WTC11 (cell line): ENCODE measurements at regions not wholly inside any gene's neighbourhood (a gene's known extent, or its start where the extent isn't known, plus 50 kb on each side); places are given as distances from the start of the nearest gene placed in this dataset.

Experiments used
- ATAC-seq: fragments of 200-7000 bp; cut with Tn5 transposase; 2 replicates; pipeline ENCODE4 v1.10.0; 2021; ENCODE audit warnings: mild to moderate bottlenecking, moderate library complexity
- CTCF ChIA-PET: fragments of 300-600 bp; sonication (Branson Sonifier 250); formaldehyde crosslinking; loops from one replicate; lab custom pipeline; 2021; ENCODE audit warnings: antibody characterized with exemption; lab: Charles Lee
- POLR2A ChIA-PET: fragments of 350-600 bp; sonication (Branson Sonifier 250); formaldehyde crosslinking; loops from one replicate; lab custom pipeline; 2021; ENCODE audit warnings: antibody characterized with exemption; lab: Charles Lee
- DNase-seq: peaks from one replicate; pipeline ENCODE4 v3.0.0; 2021; ENCODE audit warnings: low spot score
- H3K27ac Mint-ChIP-seq: 2 replicates; pipeline ENCODE4 v1.8.0; 2021; ENCODE audit warnings: mixed read lengths
- H3K27me3 Mint-ChIP-seq: 2 replicates; pipeline ENCODE4 v1.8.0; 2021; ENCODE audit warnings: low read depth, mild to moderate bottlenecking, moderate library complexity, mixed read lengths
- H3K36me3 Mint-ChIP-seq: 2 replicates; pipeline ENCODE4 v1.8.0; 2021; ENCODE audit warnings: mixed read lengths
- H3K4me1 Mint-ChIP-seq: 2 replicates; pipeline ENCODE4 v1.8.0; 2022; ENCODE audit warnings: mixed read lengths
- H3K4me3 Mint-ChIP-seq: 2 replicates; pipeline ENCODE4 v1.8.0; 2021; ENCODE audit warnings: mild to moderate bottlenecking, moderate library complexity, mixed read lengths
- H3K9me3 Mint-ChIP-seq: 2 replicates; pipeline ENCODE4 v1.8.0; 2021; ENCODE audit warnings: mixed read lengths
- CREB1 ChIP-seq: sonication (generic); formaldehyde crosslinking; IDR thresholded peaks from 2 replicates; pipeline ENCODE4 v1.8.0; 2023; ENCODE audit warnings: mild to moderate bottlenecking, missing genetic modification reagents
- FOXJ3 ChIP-seq: sonication (generic); formaldehyde crosslinking; IDR thresholded peaks from 2 replicates; pipeline ENCODE4 v1.9.0; 2021; ENCODE audit warnings: missing genetic modification reagents, mild to moderate bottlenecking, borderline replicate concordance
- FOXK1 ChIP-seq: sonication (generic); formaldehyde crosslinking; IDR thresholded peaks from 2 replicates; pipeline ENCODE4 v1.8.0; 2022; ENCODE audit warnings: mild to moderate bottlenecking, moderate library complexity, missing genetic modification reagents
- GRHL2 ChIP-seq: fragments of 250-450 bp; sonication (Bioruptor Pico); IDR thresholded peaks from 2 replicates; pipeline ENCODE4 v1.8.0; 2022; ENCODE audit warnings: mild to moderate bottlenecking, moderate library complexity; ENCODE audit not compliant: insufficient replicate concordance, severe bottlenecking
- HMGA2 ChIP-seq: fragments of 250-450 bp; sonication (Bioruptor Pico); IDR thresholded peaks from 2 replicates; pipeline ENCODE4 v1.4.0; 2021; ENCODE audit warnings: mild to moderate bottlenecking, moderate library complexity
- KAT7 ChIP-seq: sonication (generic); formaldehyde crosslinking; IDR thresholded peaks from 2 replicates; pipeline ENCODE4 v1.8.1; 2023; ENCODE audit warnings: missing genetic modification reagents, mild to moderate bottlenecking, borderline replicate concordance
- MXD4 ChIP-seq: fragments of 250-450 bp; sonication (Bioruptor Pico); IDR thresholded peaks from 2 replicates; pipeline ENCODE4 v1.8.0; 2021; ENCODE audit warnings: mild to moderate bottlenecking, moderate library complexity, borderline replicate concordance
- MYBL2 ChIP-seq: sonication (generic); formaldehyde crosslinking; IDR thresholded peaks from 2 replicates; pipeline ENCODE4 v1.8.1; 2023; ENCODE audit warnings: mild to moderate bottlenecking, moderate library complexity, missing genetic modification reagents
- NFATC4 ChIP-seq: fragments of 250-450 bp; sonication (Bioruptor Pico); IDR thresholded peaks from 2 replicates; pipeline ENCODE4 v1.9.0; 2021; ENCODE audit warnings: mild to moderate bottlenecking
- NFYB ChIP-seq: sonication (generic); formaldehyde crosslinking; conservative IDR thresholded peaks from 2 replicates; pipeline ENCODE4 v1.8.0; 2022; ENCODE audit warnings: low read depth, missing genetic modification reagents
- SP1 ChIP-seq: sonication (generic); formaldehyde crosslinking; conservative IDR thresholded peaks from 2 replicates; pipeline ENCODE4 v1.8.1; 2022; ENCODE audit warnings: missing genetic modification reagents
- ZNF121 ChIP-seq: sonication (generic); formaldehyde crosslinking; IDR thresholded peaks from 2 replicates; pipeline ENCODE4 v1.8.0; 2023; ENCODE audit warnings: missing genetic modification reagents
- ZNF219 ChIP-seq: sonication (generic); formaldehyde crosslinking; IDR thresholded peaks from 2 replicates; pipeline ENCODE4 v1.8.0; 2023; ENCODE audit warnings: missing genetic modification reagents, mild to moderate bottlenecking, borderline replicate concordance
- ZNF263 ChIP-seq: sonication (generic); formaldehyde crosslinking; IDR thresholded peaks from 2 replicates; pipeline ENCODE4 v1.8.1; 2022; ENCODE audit warnings: low read depth, mild to moderate bottlenecking, moderate library complexity, missing genetic modification reagents
- ZNF416 ChIP-seq: fragments of 250-450 bp; sonication (Bioruptor Pico); IDR thresholded peaks from 2 replicates; pipeline ENCODE4 v1.9.0; 2021; ENCODE audit warnings: mild to moderate bottlenecking, inconsistent platforms
- TF ChIP-seq, protein P1 (sequence below): sonication (generic); formaldehyde crosslinking; IDR thresholded peaks from 2 replicates; pipeline ENCODE4 v1.8.0; 2022; ENCODE audit warnings: mild to moderate bottlenecking, missing genetic modification reagents
- TF ChIP-seq, protein P2 (sequence below): sonication (generic); formaldehyde crosslinking; IDR thresholded peaks from 2 replicates; pipeline ENCODE4 v1.8.1; 2023; ENCODE audit warnings: mild to moderate bottlenecking, missing genetic modification reagents, borderline replicate concordance
- TF ChIP-seq, protein P3 (sequence below): sonication (generic); formaldehyde crosslinking; IDR thresholded peaks from 2 replicates; pipeline ENCODE4 v1.8.1; 2023; ENCODE audit warnings: mild to moderate bottlenecking, moderate library complexity, missing genetic modification reagents
- TF ChIP-seq, protein P4 (sequence below): sonication (generic); formaldehyde crosslinking; IDR thresholded peaks from 2 replicates; pipeline ENCODE4 v1.8.0; 2023; ENCODE audit warnings: mild to moderate bottlenecking, missing genetic modification reagents
- TF ChIP-seq, protein P5 (sequence below): sonication (generic); formaldehyde crosslinking; IDR thresholded peaks from 2 replicates; pipeline ENCODE4 v1.8.1; 2023; ENCODE audit warnings: mild to moderate bottlenecking, missing genetic modification reagents, moderate library complexity
- TF ChIP-seq, protein P6 (sequence below): sonication (generic); formaldehyde crosslinking; IDR thresholded peaks from 2 replicates; pipeline ENCODE4 v1.8.1; 2022; ENCODE audit warnings: mild to moderate bottlenecking, missing genetic modification reagents, moderate library complexity, borderline replicate concordance

DNA sequence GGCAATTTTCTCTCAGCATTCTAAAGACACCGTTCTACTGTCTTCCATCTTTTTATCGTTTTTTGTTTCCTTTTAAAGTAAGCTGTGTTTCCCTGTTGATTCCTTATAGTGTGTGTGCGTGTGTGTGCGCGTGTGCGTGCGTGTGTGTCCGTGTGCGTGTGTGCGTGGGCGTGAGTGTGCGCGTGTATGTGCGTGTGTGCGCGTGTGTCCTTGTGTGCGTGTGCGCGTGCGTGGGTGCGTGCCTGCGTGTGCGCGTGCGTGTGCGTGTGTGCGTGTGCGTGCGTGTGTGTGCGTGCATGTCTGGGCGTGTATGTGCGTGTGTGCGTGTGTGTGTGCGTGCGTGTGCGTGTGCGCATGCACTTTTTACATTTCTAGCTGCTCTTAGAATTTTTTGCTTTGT is 1033.7 kb downstream of the BRD1 start:
- Mint-ChIP-seq H3K27me3 (no peaks in the 10 kb centered on the region), H3K4me1 (peaks cover 11% of the 10 kb centered on the region), H3K27ac (no peak overlapping the region)
- DNase-seq = no peak
- TF ChIP-seq, protein P1, sequence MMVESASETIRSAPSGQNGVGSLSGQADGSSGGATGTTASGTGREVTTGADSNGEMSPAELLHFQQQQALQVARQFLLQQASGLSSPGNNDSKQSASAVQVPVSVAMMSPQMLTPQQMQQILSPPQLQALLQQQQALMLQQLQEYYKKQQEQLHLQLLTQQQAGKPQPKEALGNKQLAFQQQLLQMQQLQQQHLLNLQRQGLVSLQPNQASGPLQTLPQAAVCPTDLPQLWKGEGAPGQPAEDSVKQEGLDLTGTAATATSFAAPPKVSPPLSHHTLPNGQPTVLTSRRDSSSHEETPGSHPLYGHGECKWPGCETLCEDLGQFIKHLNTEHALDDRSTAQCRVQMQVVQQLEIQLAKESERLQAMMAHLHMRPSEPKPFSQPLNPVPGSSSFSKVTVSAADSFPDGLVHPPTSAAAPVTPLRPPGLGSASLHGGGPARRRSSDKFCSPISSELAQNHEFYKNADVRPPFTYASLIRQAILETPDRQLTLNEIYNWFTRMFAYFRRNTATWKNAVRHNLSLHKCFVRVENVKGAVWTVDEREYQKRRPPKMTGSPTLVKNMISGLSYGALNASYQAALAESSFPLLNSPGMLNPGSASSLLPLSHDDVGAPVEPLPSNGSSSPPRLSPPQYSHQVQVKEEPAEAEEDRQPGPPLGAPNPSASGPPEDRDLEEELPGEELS (CRISPR knock-in tag) = no peak
- TF ChIP-seq HMGA2 (CRISPR knock-in tag) (no peak), NFATC4 (CRISPR knock-in tag) (no peak), ZNF416 (CRISPR knock-in tag) (no peak), ZNF121 (no peak), ZNF219 (no peak), FOXK1 (no peak), SP1 (CRISPR knock-in tag) (no peak), FOXJ3 (no peak), CREB1 (CRISPR knock-in tag) (no peak), MXD4 (CRISPR knock-in tag) (no peak)
- TF ChIP-seq, protein P2, sequence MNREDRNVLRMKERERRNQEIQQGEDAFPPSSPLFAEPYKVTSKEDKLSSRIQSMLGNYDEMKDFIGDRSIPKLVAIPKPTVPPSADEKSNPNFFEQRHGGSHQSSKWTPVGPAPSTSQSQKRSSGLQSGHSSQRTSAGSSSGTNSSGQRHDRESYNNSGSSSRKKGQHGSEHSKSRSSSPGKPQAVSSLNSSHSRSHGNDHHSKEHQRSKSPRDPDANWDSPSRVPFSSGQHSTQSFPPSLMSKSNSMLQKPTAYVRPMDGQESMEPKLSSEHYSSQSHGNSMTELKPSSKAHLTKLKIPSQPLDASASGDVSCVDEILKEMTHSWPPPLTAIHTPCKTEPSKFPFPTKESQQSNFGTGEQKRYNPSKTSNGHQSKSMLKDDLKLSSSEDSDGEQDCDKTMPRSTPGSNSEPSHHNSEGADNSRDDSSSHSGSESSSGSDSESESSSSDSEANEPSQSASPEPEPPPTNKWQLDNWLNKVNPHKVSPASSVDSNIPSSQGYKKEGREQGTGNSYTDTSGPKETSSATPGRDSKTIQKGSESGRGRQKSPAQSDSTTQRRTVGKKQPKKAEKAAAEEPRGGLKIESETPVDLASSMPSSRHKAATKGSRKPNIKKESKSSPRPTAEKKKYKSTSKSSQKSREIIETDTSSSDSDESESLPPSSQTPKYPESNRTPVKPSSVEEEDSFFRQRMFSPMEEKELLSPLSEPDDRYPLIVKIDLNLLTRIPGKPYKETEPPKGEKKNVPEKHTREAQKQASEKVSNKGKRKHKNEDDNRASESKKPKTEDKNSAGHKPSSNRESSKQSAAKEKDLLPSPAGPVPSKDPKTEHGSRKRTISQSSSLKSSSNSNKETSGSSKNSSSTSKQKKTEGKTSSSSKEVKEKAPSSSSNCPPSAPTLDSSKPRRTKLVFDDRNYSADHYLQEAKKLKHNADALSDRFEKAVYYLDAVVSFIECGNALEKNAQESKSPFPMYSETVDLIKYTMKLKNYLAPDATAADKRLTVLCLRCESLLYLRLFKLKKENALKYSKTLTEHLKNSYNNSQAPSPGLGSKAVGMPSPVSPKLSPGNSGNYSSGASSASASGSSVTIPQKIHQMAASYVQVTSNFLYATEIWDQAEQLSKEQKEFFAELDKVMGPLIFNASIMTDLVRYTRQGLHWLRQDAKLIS = no peak
- TF ChIP-seq, protein P3, sequence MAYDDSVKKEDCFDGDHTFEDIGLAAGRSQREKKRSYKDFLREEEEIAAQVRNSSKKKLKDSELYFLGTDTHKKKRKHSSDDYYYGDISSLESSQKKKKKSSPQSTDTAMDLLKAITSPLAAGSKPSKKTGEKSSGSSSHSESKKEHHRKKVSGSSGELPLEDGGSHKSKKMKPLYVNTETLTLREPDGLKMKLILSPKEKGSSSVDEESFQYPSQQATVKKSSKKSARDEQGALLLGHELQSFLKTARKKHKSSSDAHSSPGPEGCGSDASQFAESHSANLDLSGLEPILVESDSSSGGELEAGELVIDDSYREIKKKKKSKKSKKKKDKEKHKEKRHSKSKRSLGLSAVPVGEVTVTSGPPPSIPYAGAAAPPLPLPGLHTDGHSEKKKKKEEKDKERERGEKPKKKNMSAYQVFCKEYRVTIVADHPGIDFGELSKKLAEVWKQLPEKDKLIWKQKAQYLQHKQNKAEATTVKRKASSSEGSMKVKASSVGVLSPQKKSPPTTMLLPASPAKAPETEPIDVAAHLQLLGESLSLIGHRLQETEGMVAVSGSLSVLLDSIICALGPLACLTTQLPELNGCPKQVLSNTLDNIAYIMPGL (CRISPR knock-in tag) = no peak
- TF ChIP-seq, protein P4, sequence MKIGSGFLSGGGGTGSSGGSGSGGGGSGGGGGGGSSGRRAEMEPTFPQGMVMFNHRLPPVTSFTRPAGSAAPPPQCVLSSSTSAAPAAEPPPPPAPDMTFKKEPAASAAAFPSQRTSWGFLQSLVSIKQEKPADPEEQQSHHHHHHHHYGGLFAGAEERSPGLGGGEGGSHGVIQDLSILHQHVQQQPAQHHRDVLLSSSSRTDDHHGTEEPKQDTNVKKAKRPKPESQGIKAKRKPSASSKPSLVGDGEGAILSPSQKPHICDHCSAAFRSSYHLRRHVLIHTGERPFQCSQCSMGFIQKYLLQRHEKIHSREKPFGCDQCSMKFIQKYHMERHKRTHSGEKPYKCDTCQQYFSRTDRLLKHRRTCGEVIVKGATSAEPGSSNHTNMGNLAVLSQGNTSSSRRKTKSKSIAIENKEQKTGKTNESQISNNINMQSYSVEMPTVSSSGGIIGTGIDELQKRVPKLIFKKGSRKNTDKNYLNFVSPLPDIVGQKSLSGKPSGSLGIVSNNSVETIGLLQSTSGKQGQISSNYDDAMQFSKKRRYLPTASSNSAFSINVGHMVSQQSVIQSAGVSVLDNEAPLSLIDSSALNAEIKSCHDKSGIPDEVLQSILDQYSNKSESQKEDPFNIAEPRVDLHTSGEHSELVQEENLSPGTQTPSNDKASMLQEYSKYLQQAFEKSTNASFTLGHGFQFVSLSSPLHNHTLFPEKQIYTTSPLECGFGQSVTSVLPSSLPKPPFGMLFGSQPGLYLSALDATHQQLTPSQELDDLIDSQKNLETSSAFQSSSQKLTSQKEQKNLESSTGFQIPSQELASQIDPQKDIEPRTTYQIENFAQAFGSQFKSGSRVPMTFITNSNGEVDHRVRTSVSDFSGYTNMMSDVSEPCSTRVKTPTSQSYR (CRISPR knock-in tag) = no peak
- TF ChIP-seq, protein P5, sequence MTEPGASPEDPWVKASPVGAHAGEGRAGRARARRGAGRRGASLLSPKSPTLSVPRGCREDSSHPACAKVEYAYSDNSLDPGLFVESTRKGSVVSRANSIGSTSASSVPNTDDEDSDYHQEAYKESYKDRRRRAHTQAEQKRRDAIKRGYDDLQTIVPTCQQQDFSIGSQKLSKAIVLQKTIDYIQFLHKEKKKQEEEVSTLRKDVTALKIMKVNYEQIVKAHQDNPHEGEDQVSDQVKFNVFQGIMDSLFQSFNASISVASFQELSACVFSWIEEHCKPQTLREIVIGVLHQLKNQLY (CRISPR knock-in tag) = no peak
- TF ChIP-seq, all 79 proteins: peak for 0
- Mint-ChIP-seq H3K9me3 (peaks cover 24% of the 10 kb centered on the region), H3K4me3 (no peak overlapping the region), H3K36me3 (peaks cover 16% of the 10 kb centered on the region)
- CTCF ChIA-PET = interaction anchor here (3.5 kb wide), 1 partner anchor 11 kb away, joined by 17 read pairs; no protein-coding TSS in a partner anchor
- POLR2A ChIA-PET = no interaction called here
- no peak for ATAC-seq

DNA sequence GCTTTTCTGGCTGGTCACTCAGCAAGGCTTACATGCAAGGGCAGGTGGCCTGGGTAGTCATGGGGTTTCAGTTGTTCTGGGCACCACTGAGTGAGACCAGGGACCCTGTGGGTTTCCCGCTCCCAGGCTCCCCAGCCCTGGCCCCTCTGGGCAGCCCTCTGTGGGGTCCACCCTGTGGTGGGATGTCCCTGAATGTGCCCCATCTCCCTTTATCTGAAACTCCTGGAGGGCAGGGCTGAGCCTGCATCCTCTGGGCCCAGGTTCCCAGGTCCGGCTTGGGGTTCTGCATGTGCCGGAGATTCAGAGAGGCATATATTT is 1041.0 kb downstream of the BRD1 start:
- no peaks in the 10 kb centered on the region; the same call in 1 of the 2 replicates for H3K9me3 Mint-ChIP-seq
- no peaks in the 10 kb centered on the region; the same call in 1 of the 2 replicates for H3K27me3 Mint-ChIP-seq
- peaks cover 21% of the 10 kb centered on the region for H3K4me1 Mint-ChIP-seq
- H3K27ac Mint-ChIP-seq = no peak overlapping the region
- no peak overlapping the region for H3K4me3 Mint-ChIP-seq
- no peak for ATAC-seq
- TF ChIP-seq NFYB (CRISPR knock-in tag) (no peak), ZNF263 (CRISPR knock-in tag) (no peak), KAT7 (CRISPR knock-in tag) (no peak), GRHL2 (no peak), MYBL2 (CRISPR knock-in tag) (no peak)
- TF ChIP-seq, protein P6, sequence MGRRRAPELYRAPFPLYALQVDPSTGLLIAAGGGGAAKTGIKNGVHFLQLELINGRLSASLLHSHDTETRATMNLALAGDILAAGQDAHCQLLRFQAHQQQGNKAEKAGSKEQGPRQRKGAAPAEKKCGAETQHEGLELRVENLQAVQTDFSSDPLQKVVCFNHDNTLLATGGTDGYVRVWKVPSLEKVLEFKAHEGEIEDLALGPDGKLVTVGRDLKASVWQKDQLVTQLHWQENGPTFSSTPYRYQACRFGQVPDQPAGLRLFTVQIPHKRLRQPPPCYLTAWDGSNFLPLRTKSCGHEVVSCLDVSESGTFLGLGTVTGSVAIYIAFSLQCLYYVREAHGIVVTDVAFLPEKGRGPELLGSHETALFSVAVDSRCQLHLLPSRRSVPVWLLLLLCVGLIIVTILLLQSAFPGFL (CRISPR knock-in tag) = no peak
- TF ChIP-seq, protein P4 (CRISPR knock-in tag) = no peak
- no peak for DNase-seq
- CTCF ChIA-PET = no interaction called here
- POLR2A ChIA-PET = no interaction called here
- no peaks in the 10 kb centered on the region for H3K36me3 Mint-ChIP-seq
